HepG2 (cell line): ENCODE measurements at regions not wholly inside any gene's neighbourhood (a gene's known extent, or its start where the extent isn't known, plus 50 kb on each side); places are given as distances from the start of the nearest gene placed in this dataset.

Experiments used
- ATAC-seq: fragments of 200-7000 bp; cut with Tn5 transposase; 3 replicates; pipeline ENCODE4 v1.9.1; 2020; ENCODE audit warnings: mild to moderate bottlenecking, moderate library complexity
- BruUV-seq: library from RNA; stranded (reverse); fragments of 400-500 nt; replicated peaks from 2 replicates; lab custom pipeline; 2021; lab: Mats Ljungman, UMichigan
- CTCF ChIA-PET: fragments of 300-600 bp; formaldehyde crosslinking; extraction: SDS; loops from one replicate; lab custom pipeline; 2021; ENCODE audit warnings: low total read pairs, inconsistent platforms, low intra/inter-chr PET ratio; lab: Yijun Ruan, JAX
- POLR2A ChIA-PET: fragments of 350-600 bp; sonication (Branson Sonifier 250); formaldehyde crosslinking; loops from one replicate; lab custom pipeline; 2020; ENCODE audit warnings: antibody characterized with exemption, inconsistent platforms; lab: Yijun Ruan, JAX
- DNase-seq: peaks from one replicate; pipeline ENCODE4 v3.0.0-alpha.2; 2015; ENCODE audit warnings: low spot score
- FAIRE-seq: peaks from 3 replicates; lab custom pipeline; 2011; peaks lifted over from hg19 to GRCh38; lab: Jason Lieb, UNC
- H2AFZ ChIP-seq: one replicate; pipeline ENCODE4 v1.6.1; 2011; ENCODE audit warnings: low read length, inconsistent platforms
- H3K27ac ChIP-seq: fragments of 300-600 bp; 3 replicates; pipeline ENCODE4 v1.8.0; 2011; ENCODE audit warnings: mixed run types, mild to moderate bottlenecking, mixed read lengths, low read length, inconsistent platforms; ENCODE audit not compliant: insufficient read depth; ENCODE audit errors: extremely low read length
- H3K27me3 ChIP-seq, 2 experiments: fragments of 200-600 bp in 1 of 2; 2 replicates in 1 of 2; 3 replicates in 1 of 2; pipeline versions ENCODE4 v1.6.0 to v1.8.0; 2011; ENCODE audit warnings: low read length in 2 of 2, mild to moderate bottlenecking in 2 of 2, moderate library complexity in 2 of 2, inconsistent platforms in 1 of 2; ENCODE audit not compliant: insufficient read depth in 2 of 2, control insufficient read depth in 1 of 2
- H3K36me3 ChIP-seq, 2 experiments: fragments of 200-600 bp in 1 of 2; replicated peaks in 1 of 2; 2 replicates in 1 of 2; 3 replicates in 1 of 2; pipeline versions ENCODE4 v1.5.1 to v1.8.0; 2011; ENCODE audit warnings: low read length in 2 of 2, inconsistent platforms in 1 of 2; ENCODE audit not compliant: insufficient read depth in 2 of 2, control insufficient read depth in 1 of 2
- H3K4me1 ChIP-seq: 2 replicates; pipeline ENCODE4 v1.5.1; 2012; ENCODE audit warnings: low read length, inconsistent platforms; ENCODE audit not compliant: insufficient read depth
- H3K4me2 ChIP-seq: 2 replicates; pipeline ENCODE4 v1.6.0; 2011; ENCODE audit warnings: low read depth, low read length, inconsistent platforms
- H3K4me3 ChIP-seq, 3 experiments: fragments of 200-600 bp in 1 of 3; sonication (generic), shearing (Covaris generic) in 1 of 3; replicated peaks in 1 of 3; 2 replicates each; pipeline ENCODE4 v1.5.1; 2011 to 2016; ENCODE audit warnings: low read length in 3 of 3, inconsistent platforms in 2 of 3, low read depth in 2 of 3, mild to moderate bottlenecking in 2 of 3, control low read depth in 1 of 3, mixed read lengths in 1 of 3; ENCODE audit not compliant: insufficient read depth in 1 of 3
- H3K79me2 ChIP-seq: one replicate; pipeline ENCODE4 v1.6.1; 2011; ENCODE audit warnings: low read length, inconsistent platforms; ENCODE audit not compliant: insufficient read depth
- H3K9ac ChIP-seq: 2 replicates; pipeline ENCODE4 v1.6.0; 2011; ENCODE audit warnings: mild to moderate bottlenecking, low read depth, low read length, inconsistent platforms; ENCODE audit not compliant: insufficient read depth
- H3K9me3 ChIP-seq: 2 replicates; pipeline ENCODE4 v1.5.1; 2012; ENCODE audit warnings: mild to moderate bottlenecking, low read length
- H4K20me1 ChIP-seq: 2 replicates; pipeline ENCODE4 v1.6.0; 2011; ENCODE audit warnings: inconsistent platforms, mild to moderate bottlenecking, low read length, moderate library complexity; ENCODE audit not compliant: insufficient read depth
- ARNT2 ChIP-seq: sonication (generic); formaldehyde crosslinking; IDR thresholded peaks from 2 replicates; pipeline ENCODE4 v1.8.0; 2022; ENCODE audit warnings: mild to moderate bottlenecking, low read depth, missing genetic modification reagents, moderate library complexity
- CBX5 ChIP-seq: sonication (generic); formaldehyde crosslinking; IDR thresholded peaks from 2 replicates; pipeline ENCODE4 v1.4.0; 2020; ENCODE audit warnings: missing genetic modification reagents, borderline replicate concordance
- FOSL2 ChIP-seq: sonication (generic); formaldehyde crosslinking; IDR thresholded peaks from 2 replicates; pipeline ENCODE4 v1.4.0; 2020; ENCODE audit warnings: missing genetic modification reagents
- FOXC1 ChIP-seq: sonication (generic); formaldehyde crosslinking; IDR thresholded peaks from 2 replicates; pipeline ENCODE4 v1.8.0; 2022; ENCODE audit warnings: mild to moderate bottlenecking, missing genetic modification reagents, borderline replicate concordance
- KDM5A ChIP-seq: fragments of 200-600 bp; sonication (generic); IDR thresholded peaks from 2 replicates; pipeline ENCODE4 v1.7.0; 2018; ENCODE audit warnings: antibody characterized with exemption, mild to moderate bottlenecking, low read length, borderline replicate concordance
- SALL1 ChIP-seq: sonication (generic); formaldehyde crosslinking; IDR thresholded peaks from 2 replicates; pipeline ENCODE4 v1.8.0; 2022; ENCODE audit warnings: mild to moderate bottlenecking, missing genetic modification reagents
- SIX4 ChIP-seq: sonication (generic); formaldehyde crosslinking; IDR thresholded peaks from 2 replicates; pipeline ENCODE4 v1.4.0; 2020; ENCODE audit warnings: missing genetic modification reagents
- SOX5 ChIP-seq: IDR thresholded peaks from 2 replicates; pipeline ENCODE4 v1.6.1; 2016; ENCODE audit warnings: borderline replicate concordance
- ZIK1 ChIP-seq: sonication (generic); formaldehyde crosslinking; IDR thresholded peaks from 2 replicates; pipeline ENCODE4 v1.5.0; 2020; ENCODE audit warnings: mild to moderate bottlenecking, low read depth, missing genetic modification reagents, borderline replicate concordance
- ZNF263 ChIP-seq: sonication (generic); formaldehyde crosslinking; IDR thresholded peaks from 2 replicates; pipeline ENCODE4 v1.4.0; 2020; ENCODE audit warnings: missing genetic modification reagents
- ZNF30 ChIP-seq: sonication (generic); formaldehyde crosslinking; IDR thresholded peaks from 2 replicates; pipeline ENCODE4 v1.5.0; 2020; ENCODE audit warnings: mild to moderate bottlenecking, missing genetic modification reagents
- ZNF644 ChIP-seq: IDR thresholded peaks from 2 replicates; pipeline ENCODE4 v1.6.1; 2016; ENCODE audit warnings: low read depth
- ZNF780A ChIP-seq: sonication (generic); formaldehyde crosslinking; IDR thresholded peaks from 2 replicates; pipeline ENCODE4 v1.8.0; 2022; ENCODE audit warnings: mild to moderate bottlenecking, missing genetic modification reagents, moderate library complexity
- WGBS: methylation state at CpG from one replicate; pipeline ENCODE4 v1.1.6; 2017; ENCODE audit warnings: low lambda C conversion rate; 5-methylcytosine and 5-hydroxymethylcytosine counted together
- in situ Hi-C: cut with HindIII; loops from 2 replicates; pipeline ENCODE4 v1.10.0; 2017; ENCODE audit warnings: low pct_unique_long_range_greater_than_20kb; ENCODE audit not compliant: extremely low pct_ligation_motif_present
- intact Hi-C: fragments of 100-400 bp; cut with micrococcal nuclease; formaldehyde crosslinking; loops from one replicate; pipeline ENCODE4 v1.10.0; 2022; ENCODE audit not compliant: unreplicated experiment
- TF ChIP-seq, protein P1 (sequence below): sonication (generic); formaldehyde crosslinking; IDR thresholded peaks from 2 replicates; pipeline ENCODE4 v1.8.0; 2022; ENCODE audit warnings: mild to moderate bottlenecking, missing genetic modification reagents, borderline replicate concordance
- TF ChIP-seq, protein P2 (sequence below): sonication (generic); formaldehyde crosslinking; IDR thresholded peaks from 2 replicates; pipeline ENCODE4 v1.5.0; 2020; ENCODE audit warnings: missing genetic modification reagents
- TF ChIP-seq, protein P3 (sequence below): IDR thresholded peaks from 2 replicates; pipeline ENCODE4 v1.6.1; 2012; ENCODE audit warnings: low read depth, low read length, improper control_type of control experiment
- TF ChIP-seq, protein P4 (sequence below): IDR thresholded peaks from 2 replicates; pipeline ENCODE4 v1.6.1; 2016
- TF ChIP-seq, protein P5 (sequence below): sonication (generic); IDR thresholded peaks from 2 replicates; pipeline ENCODE4 v1.6.1; 2016; ENCODE audit warnings: low read depth, borderline replicate concordance

DNA sequence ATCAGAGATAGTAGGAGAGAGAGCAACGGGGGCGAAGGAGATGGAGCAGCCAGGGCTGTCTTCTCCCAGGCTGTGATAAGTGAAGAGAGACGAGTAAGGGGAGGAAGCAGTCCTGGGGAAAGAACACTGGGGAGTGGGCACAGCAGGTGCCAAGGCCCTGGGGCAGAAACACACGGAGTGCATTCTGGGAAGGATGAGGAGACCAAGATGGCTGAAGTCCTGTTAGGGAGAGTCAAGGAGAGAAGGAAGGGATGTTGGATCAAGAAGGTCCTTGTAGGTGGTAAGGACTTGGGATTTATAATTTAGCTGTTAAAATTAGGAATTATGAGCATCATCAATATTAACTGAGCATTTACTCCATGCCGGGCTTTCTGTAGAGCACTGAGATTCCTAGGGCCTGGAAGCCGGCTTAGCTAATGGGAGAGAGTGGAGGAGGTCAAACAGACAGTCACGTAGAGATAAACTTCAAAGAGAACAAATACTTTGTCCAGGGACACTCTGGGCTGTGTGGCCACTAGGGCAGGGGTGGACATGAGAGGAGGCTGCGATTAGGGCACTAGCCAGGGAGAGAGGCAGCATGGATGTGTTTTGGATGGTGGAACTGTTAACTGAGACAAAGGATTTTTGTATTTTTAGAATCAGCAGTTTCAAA is 134.2 kb upstream of the PEG3 start:
- Histone ChIP-seq H3K27ac (peak overlapping the region; percentile 94), H3K36me3 (no peaks in the 10 kb centered on the region), H2AFZ (no peak overlapping the region), H4K20me1 (no peaks in the 10 kb centered on the region), H3K9ac (peak overlapping the region; percentile 68), H3K79me2 (no peaks in the 10 kb centered on the region), H3K9me3 (no peaks in the 10 kb centered on the region), H3K4me3 (peak overlapping the region in 1 of 3 experiments; percentile 25; a peak in 1 of 6 replicates), H3K4me1 (peaks cover 97% of the 10 kb centered on the region), H3K4me2 (peak overlapping the region; percentile 68), H3K27me3 (no peaks in the 10 kb centered on the region)
- peak; percentile 95 for DNase-seq
- intact Hi-C loops: loop anchor here (1.0 to 10.0 kb wide), 4 partner anchors 18 to 134 kb away; partner anchors contain the start of genes PEG3 and ZIM2
- in situ Hi-C loops: no loop called here
- ATAC-seq: peak; percentile 83
- FAIRE-seq: peak; percentile 82
- ChIA-PET CTCF (no interaction called here), POLR2A (interaction anchor here (1.1 to 5.6 kb wide), 16 partner anchors 9 to 834 kb away, joined by 3 to 52 read pairs (median 9); partner anchors contain the start of genes PEG3, ZIM2 and ZNF444)
- BruUV-seq: no TSS peak
- 22% methylated on average over 8 of the region's 8 CpGs for WGBS
- TF ChIP-seq, protein P1, sequence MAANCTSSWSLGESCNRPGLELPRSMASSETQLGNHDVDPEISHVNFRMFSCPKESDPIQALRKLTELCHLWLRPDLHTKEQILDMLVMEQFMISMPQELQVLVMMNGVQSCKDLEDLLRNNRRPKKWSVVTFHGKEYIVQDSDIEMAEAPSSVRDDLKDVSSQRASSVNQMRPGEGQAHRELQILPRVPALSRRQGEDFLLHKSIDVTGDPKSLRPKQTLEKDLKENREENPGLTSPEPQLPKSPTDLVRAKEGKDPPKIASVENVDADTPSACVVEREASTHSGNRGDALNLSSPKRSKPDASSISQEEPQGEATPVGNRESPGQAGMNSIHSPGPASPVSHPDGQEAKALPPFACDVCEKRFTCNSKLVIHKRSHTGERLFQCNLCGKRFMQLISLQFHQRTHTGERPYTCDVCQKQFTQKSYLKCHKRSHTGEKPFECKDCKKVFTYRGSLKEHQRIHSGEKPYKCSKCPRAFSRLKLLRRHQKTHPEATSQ (CRISPR knock-in tag): peak; percentile 29; the same call in 1 of the 2 replicates
- TF ChIP-seq CBX5 (CRISPR knock-in tag) (peak; percentile 69; the same call in 1 of the 2 replicates), ZNF30 (CRISPR knock-in tag) (no peak), FOSL2 (CRISPR knock-in tag) (peak; percentile 65), KDM5A (no peak), ARNT2 (CRISPR knock-in tag) (peak; percentile 47; the same call in 1 of the 2 replicates), ZIK1 (CRISPR knock-in tag) (no peak), FOXC1 (CRISPR knock-in tag) (no peak), SIX4 (CRISPR knock-in tag) (peak; percentile 64; the same call in 1 of the 2 replicates), ZNF780A (CRISPR knock-in tag) (no peak), SALL1 (CRISPR knock-in tag) (peak; percentile 80), SOX5 (CRISPR knock-in tag) (peak; percentile 82), ZNF263 (0 out of 2 replicates have a peak, but pooled peaks have one; percentile 35), ZNF644 (CRISPR knock-in tag) (peak; percentile 45; the same call in 1 of the 2 replicates)
- TF ChIP-seq, protein P2, sequence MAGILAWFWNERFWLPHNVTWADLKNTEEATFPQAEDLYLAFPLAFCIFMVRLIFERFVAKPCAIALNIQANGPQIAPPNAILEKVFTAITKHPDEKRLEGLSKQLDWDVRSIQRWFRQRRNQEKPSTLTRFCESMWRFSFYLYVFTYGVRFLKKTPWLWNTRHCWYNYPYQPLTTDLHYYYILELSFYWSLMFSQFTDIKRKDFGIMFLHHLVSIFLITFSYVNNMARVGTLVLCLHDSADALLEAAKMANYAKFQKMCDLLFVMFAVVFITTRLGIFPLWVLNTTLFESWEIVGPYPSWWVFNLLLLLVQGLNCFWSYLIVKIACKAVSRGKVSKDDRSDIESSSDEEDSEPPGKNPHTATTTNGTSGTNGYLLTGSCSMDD (CRISPR knock-in tag): no peak
- TF ChIP-seq, protein P3, sequence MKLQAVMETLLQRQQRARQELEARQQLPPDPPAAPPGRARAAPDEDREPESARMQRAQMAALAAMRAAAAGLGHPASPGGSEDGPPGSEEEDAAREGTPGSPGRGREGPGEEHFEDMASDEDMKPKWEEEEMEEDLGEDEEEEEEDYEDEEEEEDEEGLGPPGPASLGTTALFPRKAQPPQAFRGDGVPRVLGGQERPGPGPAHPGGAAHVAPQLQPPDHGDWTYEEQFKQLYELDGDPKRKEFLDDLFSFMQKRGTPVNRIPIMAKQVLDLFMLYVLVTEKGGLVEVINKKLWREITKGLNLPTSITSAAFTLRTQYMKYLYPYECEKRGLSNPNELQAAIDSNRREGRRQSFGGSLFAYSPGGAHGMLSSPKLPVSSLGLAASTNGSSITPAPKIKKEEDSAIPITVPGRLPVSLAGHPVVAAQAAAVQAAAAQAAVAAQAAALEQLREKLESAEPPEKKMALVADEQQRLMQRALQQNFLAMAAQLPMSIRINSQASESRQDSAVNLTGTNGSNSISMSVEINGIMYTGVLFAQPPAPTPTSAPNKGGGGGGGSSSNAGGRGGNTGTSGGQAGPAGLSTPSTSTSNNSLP: peak; percentile 88
- TF ChIP-seq, protein P4, sequence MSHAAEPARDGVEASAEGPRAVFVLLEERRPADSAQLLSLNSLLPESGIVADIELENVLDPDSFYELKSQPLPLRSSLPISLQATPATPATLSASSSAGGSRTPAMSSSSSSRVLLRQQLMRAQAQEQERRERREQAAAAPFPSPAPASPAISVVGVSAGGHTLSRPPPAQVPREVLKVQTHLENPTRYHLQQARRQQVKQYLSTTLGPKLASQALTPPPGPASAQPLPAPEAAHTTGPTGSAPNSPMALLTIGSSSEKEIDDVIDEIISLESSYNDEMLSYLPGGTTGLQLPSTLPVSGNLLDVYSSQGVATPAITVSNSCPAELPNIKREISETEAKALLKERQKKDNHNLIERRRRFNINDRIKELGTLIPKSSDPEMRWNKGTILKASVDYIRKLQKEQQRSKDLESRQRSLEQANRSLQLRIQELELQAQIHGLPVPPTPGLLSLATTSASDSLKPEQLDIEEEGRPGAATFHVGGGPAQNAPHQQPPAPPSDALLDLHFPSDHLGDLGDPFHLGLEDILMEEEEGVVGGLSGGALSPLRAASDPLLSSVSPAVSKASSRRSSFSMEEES (CRISPR knock-in tag): peak; percentile 78; the same call in 1 of the 2 replicates
- TF ChIP-seq, protein P5, sequence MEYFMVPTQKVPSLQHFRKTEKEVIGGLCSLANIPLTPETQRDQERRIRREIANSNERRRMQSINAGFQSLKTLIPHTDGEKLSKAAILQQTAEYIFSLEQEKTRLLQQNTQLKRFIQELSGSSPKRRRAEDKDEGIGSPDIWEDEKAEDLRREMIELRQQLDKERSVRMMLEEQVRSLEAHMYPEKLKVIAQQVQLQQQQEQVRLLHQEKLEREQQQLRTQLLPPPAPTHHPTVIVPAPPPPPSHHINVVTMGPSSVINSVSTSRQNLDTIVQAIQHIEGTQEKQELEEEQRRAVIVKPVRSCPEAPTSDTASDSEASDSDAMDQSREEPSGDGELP: no peak
